ENCODE measurements at regions not wholly inside any gene's neighbourhood (a gene's known extent, or its start where the extent isn't known, plus 50 kb on each side); places are given as distances from the start of the nearest gene placed in this dataset.

DNA sequence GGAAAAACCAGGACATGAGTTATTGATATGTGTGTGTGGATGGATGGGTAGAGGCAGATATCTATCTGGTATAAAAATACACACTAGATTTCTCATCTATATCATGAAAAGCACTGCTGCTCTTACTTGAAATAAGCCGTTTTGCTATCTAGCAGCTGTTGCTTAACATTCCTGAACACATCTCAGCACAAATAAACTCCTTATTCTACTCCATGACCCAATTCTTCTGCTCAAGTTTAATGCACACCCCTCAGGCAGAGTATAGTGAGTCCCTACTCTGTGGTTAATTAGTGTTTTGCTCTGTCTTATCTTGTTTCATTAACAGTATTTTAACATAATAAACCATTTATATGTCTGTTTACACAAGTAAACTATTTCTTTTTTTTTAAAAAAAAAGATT is 134.2 kb downstream of the CBLN2 start:
- TF ChIP-seq GATA2 (IDR thresholded peaks at IDR 0.05; ENCODE audit: low read depth, low read length): no peak
- TF ChIP-seq GATA3 (IDR thresholded peaks at IDR 0.05; ENCODE audit: low read depth, low read length): no peak

DNA sequence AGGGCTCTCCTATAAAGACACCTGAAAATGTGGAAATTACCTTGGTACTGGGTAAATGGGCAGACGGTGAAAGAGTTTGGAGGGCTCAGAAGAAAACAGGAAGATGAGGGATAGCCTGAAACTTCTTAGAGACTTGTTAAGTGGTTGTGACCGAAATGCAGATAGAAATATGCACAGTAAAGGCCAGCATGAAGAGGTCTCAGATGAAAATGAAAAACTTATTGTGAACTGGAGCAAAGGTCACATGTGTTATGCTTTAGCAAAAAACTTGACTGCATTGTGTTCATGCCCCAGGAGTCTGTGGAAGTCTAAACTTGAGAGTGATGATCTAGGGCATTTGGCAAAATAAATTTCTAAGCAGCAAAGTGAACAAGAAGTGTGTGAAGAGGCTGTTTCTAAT is 137.1 kb downstream of the CBLN2 start:
- TF ChIP-seq GATA2 (IDR thresholded peaks at IDR 0.05; ENCODE audit: low read depth, low read length) (no peak), GATA3 (IDR thresholded peaks at IDR 0.05; ENCODE audit: low read depth, low read length) (no peak)

DNA sequence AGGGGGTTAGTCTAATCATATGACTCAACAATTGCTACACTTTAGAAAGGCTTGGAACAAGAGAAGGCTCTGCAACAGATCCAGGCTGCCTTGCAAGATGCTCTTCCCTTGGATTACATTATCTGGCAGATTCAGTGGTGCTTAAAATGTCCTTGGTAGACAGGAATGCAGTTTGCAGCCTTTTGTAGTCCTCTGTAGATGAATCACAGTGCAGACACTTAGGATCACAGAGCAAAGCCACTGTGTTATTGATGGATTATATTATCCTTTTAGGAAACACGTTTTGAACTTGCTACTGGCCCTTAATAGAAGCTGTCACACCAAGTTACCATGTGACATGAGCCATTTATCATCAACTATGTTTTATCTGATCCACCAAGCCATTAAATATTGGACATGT is 152.2 kb downstream of the CBLN2 start:
- TF ChIP-seq GATA2 (IDR thresholded peaks at IDR 0.05; ENCODE audit: low read depth, low read length): no peak
- no peak for TF ChIP-seq GATA3 (IDR thresholded peaks at IDR 0.05; ENCODE audit: low read depth, low read length)

DNA sequence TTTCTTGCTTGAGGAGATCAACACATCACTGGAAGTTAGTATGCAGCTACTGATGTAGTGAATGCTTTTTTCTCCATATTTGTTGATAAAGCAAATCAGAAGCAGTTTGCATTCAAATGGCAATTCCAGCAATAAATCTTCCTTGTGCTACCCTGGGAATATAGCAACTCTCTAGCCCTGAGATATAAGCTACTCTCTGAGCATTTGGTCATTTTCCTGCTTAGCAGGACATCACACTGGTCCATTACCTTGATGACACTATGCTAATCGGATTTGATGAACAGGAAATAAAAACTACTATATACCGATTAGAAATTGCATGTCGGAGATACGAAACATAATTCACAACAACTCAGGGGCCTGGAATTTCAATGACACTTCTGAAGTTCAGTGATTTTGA is 152.7 kb downstream of the CBLN2 start:
- no peak for TF ChIP-seq GATA3 (IDR thresholded peaks at IDR 0.05; ENCODE audit: low read depth, low read length)
- no peak for TF ChIP-seq GATA2 (IDR thresholded peaks at IDR 0.05; ENCODE audit: low read depth, low read length)

DNA sequence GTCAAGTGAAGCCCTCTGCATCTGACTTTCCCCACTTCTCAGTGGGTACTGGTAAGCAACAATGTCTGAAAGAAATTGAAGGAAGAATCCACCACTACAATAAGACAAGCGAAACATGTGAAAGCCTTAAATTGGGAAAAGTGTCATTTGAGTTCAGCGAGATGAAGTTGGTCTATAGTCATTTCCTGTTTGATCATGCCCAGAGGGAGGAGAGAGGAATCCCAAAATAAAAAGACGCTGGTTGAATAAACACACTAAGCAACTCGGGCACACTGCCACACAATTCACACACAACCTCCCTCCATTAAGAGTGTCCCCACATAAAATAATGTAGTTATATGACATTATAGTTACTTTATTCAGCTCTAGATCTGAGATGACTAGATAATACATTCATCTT is 166.1 kb downstream of the CBLN2 start:
- TF ChIP-seq GATA3 (IDR thresholded peaks at IDR 0.05; ENCODE audit: low read depth, low read length): no peak
- TF ChIP-seq GATA2 (IDR thresholded peaks at IDR 0.05; ENCODE audit: low read depth, low read length): no peak

DNA sequence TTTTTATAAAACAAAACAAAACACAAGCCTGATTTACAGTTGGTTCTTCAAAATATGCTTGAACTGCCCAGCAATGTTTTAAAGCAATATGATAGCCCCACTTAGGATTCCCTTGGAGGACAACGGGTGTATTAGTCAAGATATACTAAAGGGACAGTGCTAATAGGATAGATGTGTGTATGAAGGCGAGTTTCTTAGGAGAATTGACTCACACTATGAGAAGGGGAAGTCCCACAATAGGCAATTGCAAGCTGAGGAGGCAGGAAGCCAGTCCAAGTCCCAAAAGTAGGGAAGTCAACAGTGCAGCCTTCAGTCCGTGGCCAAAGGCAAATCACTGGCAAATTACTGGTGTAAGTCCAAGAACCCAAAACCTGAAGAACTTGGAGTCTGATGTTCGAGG is 167.9 kb downstream of the CBLN2 start:
- TF ChIP-seq GATA3 (IDR thresholded peaks at IDR 0.05; ENCODE audit: low read depth, low read length) (no peak), GATA2 (IDR thresholded peaks at IDR 0.05; ENCODE audit: low read depth, low read length) (no peak)

DNA sequence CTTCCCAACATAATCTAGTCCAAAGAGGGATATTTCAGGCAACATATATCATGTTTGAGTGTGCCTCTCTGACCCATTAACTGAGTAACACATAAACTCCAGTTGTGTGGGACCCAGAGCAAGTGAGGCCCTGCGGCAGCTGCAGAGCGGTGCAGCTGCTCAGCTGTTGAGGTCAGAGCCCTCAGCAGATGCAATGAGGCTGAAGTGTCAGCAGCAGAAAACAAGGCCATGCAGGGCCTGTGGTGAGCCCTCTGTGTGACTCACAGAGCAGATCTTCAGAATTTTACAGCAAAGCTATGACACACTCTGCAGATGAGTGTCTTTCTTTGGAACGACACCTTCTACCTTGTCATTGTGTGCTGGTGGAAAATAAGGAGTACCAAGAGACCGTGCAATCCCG is 168.5 kb downstream of the CBLN2 start:
- TF ChIP-seq GATA3 (IDR thresholded peaks at IDR 0.05; ENCODE audit: low read depth, low read length) (no peak), GATA2 (IDR thresholded peaks at IDR 0.05; ENCODE audit: low read depth, low read length) (no peak)

DNA sequence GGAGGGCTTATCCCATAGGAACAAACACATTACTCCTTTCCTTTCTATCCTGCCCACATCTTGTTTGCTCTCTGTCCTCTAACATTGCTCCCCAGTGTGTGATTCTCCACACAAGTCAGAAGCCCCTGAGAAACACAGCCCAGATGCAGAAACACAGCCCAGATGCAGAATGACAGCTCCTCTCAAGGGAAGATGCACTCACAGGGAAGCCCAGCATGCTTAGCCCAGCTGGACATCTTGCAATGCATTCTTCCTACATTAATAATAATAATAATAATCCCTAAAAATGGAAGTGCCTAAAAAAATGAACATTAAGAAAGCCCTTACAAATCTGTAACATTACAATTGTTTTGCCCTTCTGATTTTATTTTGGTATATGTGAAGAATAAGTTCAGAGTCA is 172.1 kb downstream of the CBLN2 start:
- TF ChIP-seq GATA3 (IDR thresholded peaks at IDR 0.05; ENCODE audit: low read depth, low read length): no peak
- no peak for TF ChIP-seq GATA2 (IDR thresholded peaks at IDR 0.05; ENCODE audit: low read depth, low read length)

DNA sequence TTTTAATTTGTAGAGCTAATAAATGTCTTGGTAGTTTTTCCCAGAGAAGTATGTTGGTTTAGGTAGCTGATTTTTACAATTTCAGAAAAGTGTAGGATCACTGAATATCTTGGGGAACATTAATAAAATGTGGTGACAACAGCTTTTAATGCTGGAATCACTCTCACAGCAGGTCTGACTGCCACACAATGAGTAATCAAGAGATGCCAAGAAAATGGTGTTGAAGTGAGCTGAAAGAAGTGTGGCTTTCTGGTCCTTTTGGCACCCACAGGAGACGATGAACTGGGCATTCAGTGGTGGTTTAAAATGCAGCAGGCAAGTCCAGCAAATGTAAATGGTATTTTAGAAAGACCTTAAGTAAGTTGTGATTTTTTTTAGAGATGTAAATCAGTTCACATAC is 175.8 kb downstream of the CBLN2 start:
- TF ChIP-seq GATA3 (IDR thresholded peaks at IDR 0.05; ENCODE audit: low read depth, low read length): no peak

DNA sequence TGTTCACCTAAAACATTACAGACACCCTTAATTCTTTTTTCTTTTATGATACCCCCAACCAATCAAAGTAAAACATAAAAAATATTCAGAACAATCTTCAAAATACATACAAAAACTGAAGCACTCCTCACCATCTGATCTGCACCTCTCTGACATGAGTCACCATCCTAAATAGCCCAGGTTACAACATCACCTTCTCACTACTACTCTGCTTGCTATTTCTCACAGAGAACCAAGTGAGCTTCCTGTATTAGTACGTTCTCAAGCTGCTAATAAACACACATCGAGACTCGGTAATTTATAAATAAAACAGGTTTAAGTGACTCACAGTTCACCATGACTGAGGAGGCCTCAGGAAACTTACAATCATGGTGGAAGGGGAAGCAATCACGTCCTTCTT is 183.5 kb downstream of the CBLN2 start:
- TF ChIP-seq GATA2 (IDR thresholded peaks at IDR 0.05; ENCODE audit: low read depth, low read length): no peak
- no peak for TF ChIP-seq GATA3 (IDR thresholded peaks at IDR 0.05; ENCODE audit: low read depth, low read length)

DNA sequence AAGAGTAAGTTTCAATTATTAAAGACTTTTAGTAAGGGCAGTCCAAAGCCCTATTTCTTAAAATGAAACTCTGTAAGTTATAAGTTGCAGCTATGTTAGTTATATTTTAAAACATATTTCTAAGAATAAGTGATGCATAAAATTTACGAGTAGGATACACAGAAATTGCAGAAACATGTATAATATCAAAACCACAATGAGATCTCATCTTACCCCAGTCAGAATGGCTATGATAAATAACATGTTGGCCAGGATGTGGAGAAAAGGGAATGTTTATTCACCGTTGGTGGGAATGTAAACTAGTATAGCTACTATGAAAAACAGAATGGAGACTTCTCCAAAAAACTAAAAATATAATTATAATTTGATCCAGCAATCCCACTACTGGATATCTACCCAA is 201.2 kb downstream of the CBLN2 start:
- TF ChIP-seq GATA3 (IDR thresholded peaks at IDR 0.05; ENCODE audit: low read depth, low read length): peak; percentile 47; the same call in 1 of the 2 replicates
- no peak for TF ChIP-seq GATA2 (IDR thresholded peaks at IDR 0.05; ENCODE audit: low read depth, low read length)

DNA sequence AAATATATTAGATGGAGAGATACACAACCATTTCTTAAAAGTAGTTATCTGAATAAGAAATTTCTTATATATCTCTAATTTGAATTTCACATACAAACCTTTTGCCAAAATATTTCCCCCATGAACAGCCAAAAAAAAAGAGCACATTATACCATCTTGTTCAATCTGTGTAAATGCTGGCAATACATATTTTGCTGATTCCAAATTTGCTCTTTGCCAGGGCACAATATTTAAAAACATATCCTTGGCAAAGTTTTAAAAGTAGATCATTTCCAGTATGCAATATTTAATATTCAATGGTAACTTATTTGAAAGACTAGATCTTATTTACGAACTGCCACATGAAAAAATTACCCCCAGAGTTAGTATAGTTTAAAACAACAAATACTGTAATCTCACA is 204.2 kb downstream of the CBLN2 start:
- TF ChIP-seq GATA2 (IDR thresholded peaks at IDR 0.05; ENCODE audit: low read depth, low read length): no peak
- no peak for TF ChIP-seq GATA3 (IDR thresholded peaks at IDR 0.05; ENCODE audit: low read depth, low read length)

DNA sequence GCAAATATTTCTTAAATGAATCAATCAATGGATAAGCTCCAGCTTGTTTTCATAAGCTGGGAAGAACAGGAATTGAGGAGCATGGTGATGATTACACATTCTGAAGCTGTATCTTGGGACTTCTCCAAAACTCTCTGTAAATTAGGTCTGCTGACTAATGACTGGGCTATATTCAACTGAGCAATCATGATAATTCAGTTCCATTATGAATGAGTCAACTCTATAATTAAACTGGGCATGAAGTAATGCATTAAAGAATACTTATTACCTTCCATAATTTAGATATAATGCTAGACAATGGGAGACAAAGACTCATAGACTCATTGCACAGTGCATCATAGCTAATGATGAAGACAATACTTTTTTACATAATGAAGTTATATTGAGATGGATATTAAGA is 207.4 kb downstream of the CBLN2 start:
- TF ChIP-seq GATA3 (IDR thresholded peaks at IDR 0.05; ENCODE audit: low read depth, low read length) (no peak), GATA2 (IDR thresholded peaks at IDR 0.05; ENCODE audit: low read depth, low read length) (no peak)

DNA sequence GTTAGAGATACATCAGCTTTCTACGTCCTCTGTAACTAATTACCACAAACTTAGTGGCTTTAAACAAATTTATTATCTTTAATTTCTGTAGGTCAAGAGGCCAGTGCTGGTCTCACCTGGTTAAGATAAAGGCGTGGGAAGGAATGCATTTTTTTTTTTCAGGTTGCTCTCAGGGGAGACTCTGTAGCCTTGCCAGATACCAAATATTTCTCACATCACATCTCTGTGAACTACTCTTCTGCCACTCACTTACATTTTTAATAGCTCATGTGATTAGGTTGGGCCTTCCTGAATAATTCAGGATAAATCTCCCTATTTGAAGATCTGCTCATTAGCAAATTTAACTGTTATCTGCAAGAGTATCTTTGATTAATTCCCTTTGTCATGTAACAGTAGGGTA is 214.6 kb downstream of the CBLN2 start:
- TF ChIP-seq GATA2 (IDR thresholded peaks at IDR 0.05; ENCODE audit: low read depth, low read length): no peak
- no peak for TF ChIP-seq GATA3 (IDR thresholded peaks at IDR 0.05; ENCODE audit: low read depth, low read length)

DNA sequence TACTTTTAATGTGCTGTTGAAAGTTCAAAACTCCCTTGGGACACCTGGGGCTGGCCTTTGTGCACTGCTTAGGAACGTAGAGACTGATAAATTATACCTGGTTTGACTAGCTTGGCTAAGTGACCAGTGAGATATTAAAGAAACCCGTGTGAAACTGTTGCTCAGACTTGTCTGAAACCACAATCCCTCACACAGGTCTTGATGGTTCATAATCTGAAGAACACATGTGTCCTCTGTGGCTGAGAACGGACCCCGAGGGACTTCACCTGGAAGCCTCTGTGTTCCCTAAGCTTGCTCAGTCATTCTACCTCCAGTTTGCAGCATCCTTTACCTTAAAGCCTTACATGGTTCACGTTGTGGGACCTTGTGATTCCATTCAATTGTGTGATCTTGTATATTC is 218.8 kb downstream of the CBLN2 start:
- no peak for TF ChIP-seq GATA2 (IDR thresholded peaks at IDR 0.05; ENCODE audit: low read depth, low read length)
- TF ChIP-seq GATA3 (IDR thresholded peaks at IDR 0.05; ENCODE audit: low read depth, low read length): no peak

DNA sequence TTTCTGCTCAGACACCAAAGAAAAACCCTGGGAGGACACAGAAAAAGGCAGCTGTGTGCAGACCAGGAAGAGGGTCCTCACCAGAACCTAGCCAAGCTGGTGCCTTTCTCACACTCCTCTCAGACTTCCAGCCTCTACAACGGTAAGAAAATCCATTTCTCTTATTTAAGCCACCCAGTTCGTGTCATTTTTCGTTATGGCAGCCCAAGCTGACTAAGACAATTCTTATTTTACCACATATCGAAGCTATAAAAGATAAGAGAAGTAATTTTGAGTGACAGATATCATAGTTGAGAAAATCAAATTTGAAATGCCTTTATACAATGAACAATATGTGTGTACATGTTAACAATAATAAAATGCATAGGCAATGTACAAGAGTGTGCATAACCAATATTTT is 219.5 kb downstream of the CBLN2 start:
- TF ChIP-seq GATA3 (IDR thresholded peaks at IDR 0.05; ENCODE audit: low read depth, low read length) (no peak), GATA2 (IDR thresholded peaks at IDR 0.05; ENCODE audit: low read depth, low read length) (no peak)
